K562 (cell line): ENCODE measurements at regions not wholly inside any gene's neighbourhood (a gene's known extent, or its start where the extent isn't known, plus 50 kb on each side); places are given as distances from the start of the nearest gene placed in this dataset.

Source experiments
- ATAC-seq: fragments of 200-7000 bp; cut with Tn5 transposase; 3 replicates; pipeline ENCODE4 v1.9.1; 2020; ENCODE audit warnings: moderate library complexity
- BruUV-seq: library from RNA; stranded (reverse); fragments of 400-500 nt; replicated peaks from 2 replicates; lab custom pipeline; 2021; lab: Mats Ljungman, UMichigan
- CTCF ChIA-PET: fragments of 300-600 bp; formaldehyde crosslinking; extraction: SDS; loops from one replicate; lab custom pipeline; 2021; ENCODE audit warnings: low intra/inter-chr PET ratio; lab: Yijun Ruan, JAX
- POLR2A ChIA-PET: fragments of 300-600, 350-650 bp; sonication (Branson Sonifier 250); formaldehyde crosslinking; extraction: SDS; loops from one replicate; lab custom pipeline; 2021; ENCODE audit warnings: antibody characterized with exemption, inconsistent platforms; lab: Yijun Ruan, JAX
- DNase-seq, 4 experiments: peaks; one replicate each; pipeline versions ENCODE4 v3.0.0 to v3.0.0-alpha.2; 2011 to 2018; ENCODE audit warnings: low spot score in 3 of 4, mixed read lengths in 3 of 4; ENCODE audit errors: extremely low read depth in 1 of 4
- FAIRE-seq: peaks from 2 replicates; lab custom pipeline; 2011; peaks lifted over from hg19 to GRCh38; lab: Jason Lieb, UNC
- H2AFZ ChIP-seq: 2 replicates; pipeline ENCODE4 v1.6.0; 2011; ENCODE audit warnings: low read depth, low read length, control low read depth, inconsistent platforms
- H3K27ac ChIP-seq: fragments of 200-600 bp; 3 replicates; pipeline ENCODE4 v1.8.0; 2011; ENCODE audit warnings: low read depth, mild to moderate bottlenecking, control low read depth, inconsistent platforms, low read length, moderate library complexity, mixed read lengths; ENCODE audit errors: extremely low read depth
- H3K27me3 ChIP-seq, 2 experiments: fragments of 300-600 bp in 1 of 2; 2 replicates in 1 of 2; 3 replicates in 1 of 2; pipeline versions ENCODE4 v1.6.0 to v1.8.0; 2011; ENCODE audit warnings: inconsistent platforms in 2 of 2, low read length in 2 of 2, mild to moderate bottlenecking in 1 of 2, mixed read lengths in 1 of 2, moderate library complexity in 1 of 2; ENCODE audit not compliant: control insufficient read depth in 2 of 2, insufficient read depth in 2 of 2
- H3K36me3 ChIP-seq: fragments of 300-600 bp; 3 replicates; pipeline ENCODE4 v1.8.0; 2011; ENCODE audit warnings: mild to moderate bottlenecking, low read length, inconsistent platforms; ENCODE audit not compliant: control insufficient read depth, insufficient read depth
- H3K4me1 ChIP-seq, 2 experiments: fragments of 200-600 bp in 1 of 2; replicated peaks in 1 of 2; 2 replicates in 1 of 2; 3 replicates in 1 of 2; pipeline versions ENCODE4 v1.5.1 to v1.8.0; 2011; ENCODE audit warnings: inconsistent platforms in 2 of 2, low read length in 2 of 2, mild to moderate bottlenecking in 1 of 2, mixed read lengths in 1 of 2, moderate library complexity in 1 of 2; ENCODE audit not compliant: control insufficient read depth in 2 of 2, insufficient read depth in 2 of 2
- H3K4me2 ChIP-seq: 2 replicates; pipeline ENCODE4 v1.6.1; 2011; ENCODE audit warnings: low read length, control low read depth, inconsistent platforms, mixed read lengths; ENCODE audit not compliant: insufficient read depth
- H3K4me3 ChIP-seq: fragments of 200-600 bp; sonication (generic), shearing (Covaris generic); 2 replicates; pipeline ENCODE4 v1.5.1; 2016; ENCODE audit warnings: control low read depth, inconsistent platforms
- H3K79me2 ChIP-seq: fragments of 200-600 bp; 3 replicates; pipeline ENCODE4 v1.8.0; 2011; ENCODE audit warnings: low read length, inconsistent platforms; ENCODE audit not compliant: control insufficient read depth, insufficient read depth
- H3K9ac ChIP-seq, 2 experiments: 2 replicates each; pipeline versions ENCODE4 v1.6.0 to v1.6.1; 2011; ENCODE audit warnings: low read depth in 2 of 2, low read length in 2 of 2, control low read depth in 1 of 2, inconsistent platforms in 1 of 2, mild to moderate bottlenecking in 1 of 2, mixed read lengths in 1 of 2; ENCODE audit not compliant: insufficient read depth in 1 of 2
- H3K9me1 ChIP-seq: one replicate; pipeline ENCODE4 v1.6.0; 2011; ENCODE audit warnings: inconsistent platforms, mild to moderate bottlenecking, low read length, moderate library complexity; ENCODE audit not compliant: control insufficient read depth, insufficient read depth
- H3K9me3 ChIP-seq: replicated peaks from 2 replicates; pipeline ENCODE4 v1.5.1; 2011; ENCODE audit warnings: low read depth, low read length, inconsistent platforms; ENCODE audit not compliant: control insufficient read depth, insufficient read depth
- H4K20me1 ChIP-seq: replicated peaks from 2 replicates; pipeline ENCODE4 v1.6.1; 2011; ENCODE audit warnings: low read length, inconsistent platforms, mixed read lengths; ENCODE audit not compliant: control insufficient read depth, insufficient read depth
- ARID3A ChIP-seq: IDR thresholded peaks from 2 replicates; pipeline ENCODE4 v1.6.1; 2012; ENCODE audit warnings: low read depth, low read length, improper control_type of control experiment, borderline replicate concordance
- ATF2 ChIP-seq: sonication (generic); formaldehyde crosslinking; IDR thresholded peaks from 2 replicates; pipeline ENCODE4 v1.8.1; 2022; ENCODE audit warnings: missing genetic modification reagents
- CBFA2T2 ChIP-seq: fragments of 450-650 bp; conservative IDR thresholded peaks from 2 replicates; pipeline ENCODE4 v1.6.1; 2017; ENCODE audit warnings: mild to moderate bottlenecking
- FIP1L1 ChIP-seq: fragments of 200-400 bp; formaldehyde crosslinking; IDR thresholded peaks from 2 replicates; pipeline ENCODE4 v1.6.1; 2018; ENCODE audit warnings: mild to moderate bottlenecking, low read depth, low read length; ENCODE audit not compliant: poor library complexity, severe bottlenecking
- JUND ChIP-seq, 2 experiments: IDR thresholded peaks; 2 replicates in 1 of 2; 3 replicates in 1 of 2; pipeline ENCODE4 v1.6.1; 2011; ENCODE audit warnings: borderline replicate concordance in 2 of 2, low read depth in 2 of 2, low read length in 2 of 2, improper control_type of control experiment in 1 of 2, missing biosample characterization in 1 of 2, missing genetic modification characterization in 1 of 2, missing genetic modification reagents in 1 of 2
- PHB2 ChIP-seq: fragments of 450-650 bp; IDR thresholded peaks from 2 replicates; pipeline ENCODE4 v1.6.1; 2017; ENCODE audit warnings: low read depth
- RAD51 ChIP-seq: fragments of 450-650 bp; IDR thresholded peaks from 2 replicates; pipeline ENCODE4 v1.7.1; 2016; ENCODE audit warnings: low read depth, mild to moderate bottlenecking, borderline replicate concordance
- RFX5 ChIP-seq: IDR thresholded peaks from 2 replicates; pipeline ENCODE4 v1.6.1; 2011; ENCODE audit warnings: low read depth, mild to moderate bottlenecking, improper control_type of control experiment, low read length
- SMARCA4 ChIP-seq: fragments of 450-650 bp; IDR thresholded peaks from 2 replicates; pipeline ENCODE4 v1.6.1; 2016
- STAT5A ChIP-seq: IDR thresholded peaks from 2 replicates; pipeline ENCODE4 v1.6.1; 2012; ENCODE audit warnings: low read length, inconsistent platforms, borderline replicate concordance
- TARDBP ChIP-seq: fragments of 450-650 bp; IDR thresholded peaks from 2 replicates; pipeline ENCODE4 v1.6.1; 2016
- YY1 ChIP-seq, 3 experiments: IDR thresholded peaks; 2 replicates each; pipeline ENCODE4 v1.6.1; 2011; ENCODE audit warnings: low read length in 2 of 3, mild to moderate bottlenecking in 2 of 3, moderate library complexity in 2 of 3, borderline replicate concordance in 1 of 3, control low read depth in 1 of 3, low read depth in 1 of 3; ENCODE audit not compliant: insufficient read depth in 3 of 3, insufficient replicate concordance in 2 of 3, control insufficient read depth in 1 of 3, insufficient read length in 1 of 3; ENCODE audit errors: extremely low read depth in 1 of 3
- ZFP91 ChIP-seq: sonication (generic); formaldehyde crosslinking; IDR thresholded peaks from 2 replicates; pipeline ENCODE4 v1.8.0; 2022; ENCODE audit warnings: mild to moderate bottlenecking, missing genetic modification reagents
- ZKSCAN8 ChIP-seq: fragments of 200-800 bp; sonication (Bioruptor generic); IDR thresholded peaks from 2 replicates; pipeline ENCODE4 v1.6.1; 2016; ENCODE audit warnings: missing genetic modification characterization, missing compliant biosample characterization
- in situ Hi-C: fragments of 300-500 bp; cut with MboI; formaldehyde crosslinking; loops from 4 replicates; pipeline ENCODE4 v1.15.0; 2018; ENCODE audit warnings: inconsistent platforms, mixed read lengths
- intact Hi-C: fragments of 100-400 bp; cut with micrococcal nuclease; formaldehyde crosslinking; loops from 2 replicates; pipeline ENCODE4 v1.14.2; 2022
- TF ChIP-seq, protein P1 (sequence below): fragments of 250-450 bp; sonication (Bioruptor Pico); IDR thresholded peaks from 2 replicates; pipeline ENCODE4 v1.6.1; 2021; ENCODE audit warnings: mild to moderate bottlenecking
- TF ChIP-seq, protein P2 (sequence below): fragments of 250-450 bp; sonication (Bioruptor Pico); IDR thresholded peaks from 2 replicates; pipeline ENCODE4 v1.4.0; 2020

GRCh38 chr6:54019860-54020259, 91.4 kb upstream of the MLIP start:
- no peak overlapping the region for H3K4me2 ChIP-seq
- no peak for FAIRE-seq
- no TSS peak for BruUV-seq
- ATAC-seq, result no peak
- H3K4me1 ChIP-seq, result no peaks in the 10 kb centered on the region
- DNase-seq, result no peak
- intact Hi-C loops (no loop called here), in situ Hi-C loops (no loop called here)
- H3K27me3 ChIP-seq, result no peaks in the 10 kb centered on the region
- no peaks in the 10 kb centered on the region for H3K9me3 ChIP-seq
- no peak for TF ChIP-seq RAD51
- TF ChIP-seq, protein P1, sequence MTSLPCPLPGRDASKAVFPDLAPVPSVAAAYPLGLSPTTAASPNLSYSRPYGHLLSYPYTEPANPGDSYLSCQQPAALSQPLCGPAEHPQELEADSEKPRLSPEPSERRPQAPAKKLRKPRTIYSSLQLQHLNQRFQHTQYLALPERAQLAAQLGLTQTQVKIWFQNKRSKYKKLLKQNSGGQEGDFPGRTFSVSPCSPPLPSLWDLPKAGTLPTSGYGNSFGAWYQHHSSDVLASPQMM (CRISPR knock-in tag), result no peak
- no peak for TF ChIP-seq PHB2
- no peak for TF ChIP-seq TARDBP
- no peak for TF ChIP-seq RFX5
- TF ChIP-seq STAT5A, result no peak
- no peak for TF ChIP-seq ATF2 (CRISPR knock-in tag)
- TF ChIP-seq FIP1L1, result no peak
- no peak for TF ChIP-seq JUND (IDR thresholded peaks at IDR 0.05; ENCODE audit: borderline replicate concordance, low read depth, low read length)
- no peak for TF ChIP-seq JUND (tag; IDR thresholded peaks at IDR 0.05; ENCODE audit: borderline replicate concordance, low read depth, low read length)
- TF ChIP-seq, protein P2, sequence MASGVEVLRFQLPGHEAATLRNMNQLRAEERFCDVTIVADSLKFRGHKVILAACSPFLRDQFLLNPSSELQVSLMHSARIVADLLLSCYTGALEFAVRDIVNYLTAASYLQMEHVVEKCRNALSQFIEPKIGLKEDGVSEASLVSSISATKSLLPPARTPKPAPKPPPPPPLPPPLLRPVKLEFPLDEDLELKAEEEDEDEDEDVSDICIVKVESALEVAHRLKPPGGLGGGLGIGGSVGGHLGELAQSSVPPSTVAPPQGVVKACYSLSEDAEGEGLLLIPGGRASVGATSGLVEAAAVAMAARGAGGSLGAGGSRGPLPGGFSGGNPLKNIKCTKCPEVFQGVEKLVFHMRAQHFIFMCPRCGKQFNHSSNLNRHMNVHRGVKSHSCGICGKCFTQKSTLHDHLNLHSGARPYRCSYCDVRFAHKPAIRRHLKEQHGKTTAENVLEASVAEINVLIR (CRISPR knock-in tag), result no peak
- no peak for TF ChIP-seq CBFA2T2
- no peak for TF ChIP-seq YY1 (IDR thresholded peaks at IDR 0.05; ENCODE audit: borderline replicate concordance in 1 of 3, control insufficient read depth in 1 of 3, extremely low read depth in 1 of 3, insufficient read depth in 3 of 3, insufficient read length in 1 of 3, insufficient replicate concordance in 2 of 3, low read depth in 1 of 3, low read length in 2 of 3)
- no peak for TF ChIP-seq ZFP91 (CRISPR knock-in tag)
- no peak for TF ChIP-seq ZKSCAN8 (CRISPR knock-in tag)
- TF ChIP-seq ARID3A, result no peak
- TF ChIP-seq SMARCA4, result no peak
- ChIA-PET CTCF (no interaction called here), POLR2A (no interaction called here)
- no peaks in the 10 kb centered on the region for H3K36me3 ChIP-seq
- no peaks in the 10 kb centered on the region for H3K79me2 ChIP-seq
- H3K9ac ChIP-seq, result no peak overlapping the region
- H4K20me1 ChIP-seq, result no peaks in the 10 kb centered on the region
- H2AFZ ChIP-seq, result no peak overlapping the region
- H3K9me1 ChIP-seq, result no peaks in the 10 kb centered on the region
- H3K27ac ChIP-seq, result no peak overlapping the region
- no peak overlapping the region for H3K4me3 ChIP-seq
